ENCODE measurements at regions not wholly inside any gene's neighbourhood (a gene's known extent, or its start where the extent isn't known, plus 50 kb on each side); places are given as distances from the start of the nearest gene placed in this dataset.

DNA sequence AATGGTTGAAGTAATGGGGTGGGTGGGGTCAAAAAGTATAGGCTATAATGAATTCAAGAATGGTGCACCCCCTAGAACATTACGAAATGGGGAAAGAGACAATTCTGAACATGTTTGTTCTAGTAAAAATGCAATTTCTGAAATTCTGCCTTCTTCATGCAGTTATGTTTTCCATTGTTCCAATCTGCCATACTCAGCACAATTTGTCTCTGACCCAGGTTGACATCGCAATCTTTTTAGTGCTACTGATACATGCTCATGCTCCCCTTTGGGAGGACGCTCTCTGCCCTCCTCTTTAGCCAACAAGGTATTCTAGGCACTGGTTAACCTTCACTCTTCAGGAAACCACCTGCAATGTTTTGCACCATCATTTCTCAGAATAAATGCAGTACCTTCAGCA lies 1303.9 kb upstream of the PIK3C3 start:
- in situ Hi-C loops (cut with MboI; ENCODE audit: low pct_unique_long_range_greater_than_20kb, low sequenced_read_pairs): no loop called here
- DNase-seq: no peak

DNA sequence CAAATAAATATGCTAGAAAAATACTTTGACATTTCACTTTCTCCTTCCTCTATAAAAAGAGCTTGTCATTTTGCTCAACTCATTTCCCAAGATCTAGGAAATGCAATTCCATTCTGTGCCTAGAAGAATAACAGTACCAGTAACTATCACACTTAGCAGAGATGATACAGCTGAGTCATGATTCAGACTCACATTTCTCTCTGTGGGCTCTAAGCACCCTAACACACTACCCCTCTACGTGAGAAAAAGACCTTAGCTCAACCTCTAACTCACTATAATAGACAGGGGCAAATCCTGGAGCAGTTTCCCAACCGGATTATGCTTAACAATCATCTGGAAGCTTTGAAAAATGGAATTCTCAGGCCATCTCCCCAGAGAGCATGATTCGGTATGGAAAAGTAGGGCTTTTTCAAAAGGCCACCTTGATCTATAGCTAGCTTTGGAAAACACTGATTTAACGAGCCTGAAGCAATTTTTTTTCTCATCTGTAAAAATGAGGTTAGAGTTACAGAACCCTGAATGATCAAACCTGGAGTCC lies 1312.3 kb upstream of the PIK3C3 start:
- no peak for DNase-seq
- in situ Hi-C loops (cut with MboI; ENCODE audit: low pct_unique_long_range_greater_than_20kb, low sequenced_read_pairs): no loop called here

- in situ Hi-C loops (cut with MboI; ENCODE audit: low pct_unique_long_range_greater_than_20kb, low sequenced_read_pairs): no loop called here
These were observed 1323.7 kb upstream of the PIK3C3 start for GRCh38 chr18:40631319-40631718.

DNA sequence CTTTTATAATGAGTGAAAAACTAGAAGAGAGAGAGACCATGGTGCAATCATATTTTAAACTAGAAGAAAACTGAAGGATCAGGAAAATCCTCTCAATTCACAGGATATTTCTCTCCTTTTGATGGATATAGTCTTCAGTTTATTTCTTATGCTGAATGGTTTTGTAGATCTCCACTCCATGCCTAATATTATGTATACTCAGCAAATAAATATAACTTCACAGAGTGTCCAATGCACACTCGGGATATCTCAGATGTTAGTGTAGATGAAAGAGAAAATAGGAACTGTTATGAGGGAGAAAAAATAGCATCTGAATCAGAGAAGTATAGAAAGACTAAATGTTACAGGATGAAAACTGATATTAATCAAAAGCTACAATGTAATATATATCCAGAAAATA lies 1324.5 kb upstream of the PIK3C3 start:
- in situ Hi-C loops (cut with MboI; ENCODE audit: low pct_unique_long_range_greater_than_20kb, low sequenced_read_pairs): no loop called here
- DNase-seq: no peak

More at GRCh38 chr18:40631319-40631718, 1323.7 kb upstream of the PIK3C3 start:
- no peak for DNase-seq

GRCh38 chr18:40624959-40625358 lies 1330.1 kb upstream of the PIK3C3 start:
- in situ Hi-C loops (cut with MboI; ENCODE audit: low pct_unique_long_range_greater_than_20kb, low sequenced_read_pairs): no loop called here

DNA sequence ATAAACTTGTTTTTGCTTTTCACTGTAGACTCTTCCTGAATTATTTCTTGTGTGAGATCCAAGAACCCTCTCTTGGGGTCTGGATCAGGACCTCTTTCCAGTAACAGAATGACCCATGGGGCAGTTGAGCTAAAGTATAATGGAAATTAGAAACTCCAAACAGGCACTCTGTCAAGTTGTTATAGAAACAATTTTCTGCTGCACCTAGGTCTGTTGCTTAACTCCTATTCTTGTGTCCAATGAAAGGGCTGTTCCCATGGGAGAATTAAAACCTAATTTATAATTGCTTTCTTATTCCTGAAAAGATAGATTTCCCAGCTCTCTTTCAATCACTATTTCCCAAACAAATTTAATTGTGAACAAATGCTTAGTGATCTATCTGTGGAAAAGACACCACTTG lies 1341.3 kb upstream of the PIK3C3 start:
- in situ Hi-C loops (cut with MboI; ENCODE audit: low pct_unique_long_range_greater_than_20kb, low sequenced_read_pairs): no loop called here
- no peak for DNase-seq

More at GRCh38 chr18:40624959-40625358, 1330.1 kb upstream of the PIK3C3 start:
- no peak for DNase-seq

DNA sequence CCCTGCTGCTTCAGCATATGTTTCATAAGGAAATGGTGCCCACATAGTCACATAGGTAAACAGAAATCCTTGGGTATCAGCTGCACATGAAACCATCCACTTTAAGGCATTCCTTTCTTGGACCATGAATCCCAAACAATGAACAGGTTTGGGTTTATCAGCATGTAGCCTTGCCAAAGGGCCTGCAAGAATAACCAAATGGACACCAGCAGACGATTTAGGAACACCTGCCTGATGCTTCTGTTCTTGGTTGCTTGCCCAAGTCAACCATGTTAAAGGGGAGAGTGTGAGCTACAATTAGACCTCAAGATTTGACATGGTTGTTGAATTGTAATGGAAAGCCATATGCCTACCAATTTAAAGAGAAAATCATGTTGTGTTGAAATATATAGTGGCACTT lies 1342.7 kb upstream of the PIK3C3 start:
- DNase-seq: no peak
- in situ Hi-C loops (cut with MboI; ENCODE audit: low pct_unique_long_range_greater_than_20kb, low sequenced_read_pairs): no loop called here

DNA sequence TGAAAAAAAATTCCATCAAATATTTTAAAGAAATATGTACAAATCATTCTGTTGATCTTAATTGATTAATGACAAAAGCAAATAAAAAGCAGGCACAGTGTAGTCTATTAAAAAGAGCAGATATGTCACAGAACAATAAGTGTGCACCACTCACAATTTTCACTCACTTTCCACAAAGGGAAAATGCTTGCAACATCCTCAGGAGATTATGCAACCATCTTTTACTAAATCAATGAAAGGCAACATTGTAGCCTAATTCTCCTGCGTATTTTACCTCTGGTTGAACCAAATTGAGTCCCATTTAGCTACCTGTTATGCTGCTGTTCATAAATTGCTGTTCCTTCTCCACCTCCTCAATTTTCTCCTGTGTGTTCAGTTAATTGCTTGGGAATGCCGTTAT lies 1346.8 kb upstream of the PIK3C3 start:
- no peak for DNase-seq
- in situ Hi-C loops (cut with MboI; ENCODE audit: low pct_unique_long_range_greater_than_20kb, low sequenced_read_pairs): no loop called here

- in situ Hi-C loops (cut with MboI; ENCODE audit: low pct_unique_long_range_greater_than_20kb, low sequenced_read_pairs): no loop called here
- DNase-seq: no peak
These were observed 1347.4 kb upstream of the PIK3C3 start for GRCh38 chr18:40607542-40608148.

- in situ Hi-C loops (cut with MboI; ENCODE audit: low pct_unique_long_range_greater_than_20kb, low sequenced_read_pairs): no loop called here
- no peak for DNase-seq
These were observed 1348.0 kb upstream of the PIK3C3 start for GRCh38 chr18:40606996-40607395.

GRCh38 chr18:40583671-40584070 lies 1371.4 kb upstream of the PIK3C3 start:
- in situ Hi-C loops (cut with MboI; ENCODE audit: low pct_unique_long_range_greater_than_20kb, low sequenced_read_pairs): no loop called here
- no peak for DNase-seq

- in situ Hi-C loops (cut with MboI; ENCODE audit: low pct_unique_long_range_greater_than_20kb, low sequenced_read_pairs): no loop called here
- DNase-seq: no peak
These were observed 1372.9 kb upstream of the PIK3C3 start for GRCh38 chr18:40582105-40582504.

- in situ Hi-C loops (cut with MboI; ENCODE audit: low pct_unique_long_range_greater_than_20kb, low sequenced_read_pairs): no loop called here
- DNase-seq: no peak
These were observed 1377.1 kb upstream of the PIK3C3 start for GRCh38 chr18:40577981-40578365.

DNA sequence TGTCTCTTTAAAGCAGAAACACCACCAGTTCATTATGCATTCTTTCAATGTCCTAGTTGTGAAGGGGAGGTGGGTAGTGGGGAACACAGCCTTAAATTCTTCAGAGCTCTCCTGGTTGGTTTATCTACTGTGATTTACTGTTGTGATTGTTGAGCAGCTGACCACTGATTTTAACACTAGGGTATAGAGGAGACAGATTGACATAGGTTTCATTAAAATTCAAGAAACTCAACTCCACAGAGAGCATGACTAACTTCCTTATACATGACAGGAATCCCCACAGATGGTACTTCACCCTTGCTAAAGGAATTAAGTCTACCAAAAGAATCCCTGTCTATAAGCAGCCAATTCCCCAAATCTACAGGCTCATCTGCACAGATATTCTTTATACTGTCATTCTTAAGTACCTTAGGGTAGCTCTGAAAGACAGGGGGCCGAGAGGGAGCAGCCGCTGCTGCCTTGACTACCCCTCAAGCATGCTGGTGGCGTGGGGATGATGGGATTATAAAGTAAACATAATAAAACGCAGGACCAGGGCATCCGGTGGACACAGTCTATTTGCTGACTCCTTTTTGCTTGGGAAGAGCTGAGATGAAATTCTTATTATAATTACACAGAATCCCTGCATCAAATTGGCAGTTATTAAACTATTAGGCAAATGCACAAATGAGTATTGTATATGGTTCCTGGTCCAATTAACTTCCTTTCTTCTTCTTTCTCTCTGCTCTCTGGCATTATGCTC lies 1377.6 kb upstream of the PIK3C3 start:
- no peak for DNase-seq
- in situ Hi-C loops (cut with MboI; ENCODE audit: low pct_unique_long_range_greater_than_20kb, low sequenced_read_pairs): no loop called here

DNA sequence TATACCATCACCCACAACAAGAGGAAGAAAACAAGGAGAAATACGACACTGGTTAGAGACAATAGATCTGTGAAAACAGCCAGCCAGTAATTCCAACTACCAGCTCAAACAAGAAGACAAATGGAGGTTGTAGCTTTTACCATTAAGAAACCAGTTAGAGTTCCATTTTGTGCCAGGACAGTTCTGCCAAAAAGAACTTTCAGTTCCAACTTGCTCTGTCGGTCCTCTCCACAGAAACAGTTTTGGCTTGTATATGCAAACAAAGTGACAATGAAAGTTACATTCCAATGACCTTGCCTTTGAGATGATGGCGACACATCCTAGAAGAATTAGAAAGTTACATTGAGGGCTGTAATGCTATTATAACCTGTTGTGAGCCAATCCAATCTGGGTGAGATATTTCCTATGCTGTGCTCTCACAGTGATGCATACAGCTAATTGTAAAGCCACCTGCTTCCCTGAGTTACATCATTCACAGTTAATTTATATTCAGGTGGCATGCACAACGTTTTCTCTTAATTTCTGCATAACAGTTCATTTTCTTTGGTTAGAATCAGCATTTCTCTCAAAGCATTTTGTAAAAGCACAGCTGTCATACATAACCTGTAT lies 1378.4 kb upstream of the PIK3C3 start:
- DNase-seq: no peak
- in situ Hi-C loops (cut with MboI; ENCODE audit: low pct_unique_long_range_greater_than_20kb, low sequenced_read_pairs): no loop called here

DNA sequence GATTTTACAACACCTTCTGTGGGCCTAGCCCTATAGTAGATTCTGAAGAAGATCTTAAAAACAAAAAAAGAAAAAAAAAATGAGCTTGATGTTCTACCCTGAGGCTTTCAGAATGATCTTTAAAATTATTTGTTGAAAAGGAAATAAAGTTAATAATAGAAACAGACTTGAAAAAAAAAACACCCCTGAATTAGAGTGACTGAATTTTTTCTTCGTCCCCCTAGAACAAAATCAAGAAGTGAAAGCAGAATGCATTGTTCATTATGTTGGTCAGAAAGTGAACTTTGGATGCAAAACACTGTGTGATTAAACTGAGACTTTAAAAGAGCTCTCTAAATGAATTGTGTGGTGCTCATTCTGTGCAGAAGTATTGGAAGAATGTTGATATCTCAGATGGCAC lies 1384.4 kb upstream of the PIK3C3 start:
- no peak for DNase-seq
- in situ Hi-C loops (cut with MboI; ENCODE audit: low pct_unique_long_range_greater_than_20kb, low sequenced_read_pairs): no loop called here

DNA sequence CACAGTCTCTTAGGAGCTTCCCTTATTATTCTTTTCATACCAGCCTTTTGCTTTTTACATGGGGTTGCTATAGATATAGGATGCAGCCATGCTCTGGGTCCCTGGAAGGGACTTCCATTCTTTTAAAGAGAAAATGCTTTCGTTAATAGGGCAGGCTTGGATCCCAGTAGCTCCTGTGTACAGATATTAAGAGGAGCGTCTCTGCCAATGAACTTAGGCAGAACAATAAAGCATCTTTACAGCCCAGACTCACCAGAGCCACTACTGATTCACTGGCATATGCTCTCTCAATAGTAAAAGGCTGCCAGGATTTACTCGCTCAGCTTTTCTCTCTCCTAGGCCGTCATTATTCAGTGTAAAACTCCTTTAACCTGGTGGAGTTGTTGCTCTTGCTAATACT lies 1385.4 kb upstream of the PIK3C3 start:
- in situ Hi-C loops (cut with MboI; ENCODE audit: low pct_unique_long_range_greater_than_20kb, low sequenced_read_pairs): no loop called here
- DNase-seq: no peak

- in situ Hi-C loops (cut with MboI; ENCODE audit: low pct_unique_long_range_greater_than_20kb, low sequenced_read_pairs): no loop called here
- DNase-seq: no peak
These were observed 1388.6 kb upstream of the PIK3C3 start for GRCh38 chr18:40566510-40566844.

DNA sequence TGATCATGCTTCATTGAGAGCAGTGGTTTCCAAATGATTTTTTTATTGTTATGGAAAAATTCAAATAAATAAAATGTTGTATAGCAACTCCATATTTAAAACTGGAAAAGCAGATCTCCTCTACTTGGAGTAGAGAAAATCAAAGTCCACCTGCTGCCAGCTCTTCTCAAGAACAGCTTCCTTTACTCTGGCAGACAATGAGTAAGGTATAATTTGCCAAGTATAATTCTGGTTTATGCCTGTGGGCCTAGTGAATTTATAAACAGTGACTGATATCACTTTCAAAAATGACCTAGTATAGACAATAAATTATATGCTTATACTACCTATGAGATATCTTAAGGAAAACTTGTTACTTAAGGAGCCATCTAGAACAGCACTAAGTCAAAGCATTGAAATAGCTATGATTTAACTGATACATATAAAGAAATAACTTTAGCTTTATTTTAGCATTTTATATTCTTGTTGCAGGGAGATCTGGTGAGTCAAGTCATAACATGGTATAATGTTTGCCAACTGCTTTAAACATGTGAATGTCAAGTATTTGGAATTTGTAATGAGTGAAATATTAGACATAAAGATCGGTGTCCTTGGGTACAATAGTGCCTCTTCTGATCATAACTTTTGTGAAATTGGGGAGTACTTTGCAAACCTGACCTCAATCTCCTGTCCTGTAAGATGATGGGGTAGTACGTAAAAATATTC lies 1389.1 kb upstream of the PIK3C3 start:
- in situ Hi-C loops (cut with MboI; ENCODE audit: low pct_unique_long_range_greater_than_20kb, low sequenced_read_pairs): no loop called here
- no peak for DNase-seq

DNA sequence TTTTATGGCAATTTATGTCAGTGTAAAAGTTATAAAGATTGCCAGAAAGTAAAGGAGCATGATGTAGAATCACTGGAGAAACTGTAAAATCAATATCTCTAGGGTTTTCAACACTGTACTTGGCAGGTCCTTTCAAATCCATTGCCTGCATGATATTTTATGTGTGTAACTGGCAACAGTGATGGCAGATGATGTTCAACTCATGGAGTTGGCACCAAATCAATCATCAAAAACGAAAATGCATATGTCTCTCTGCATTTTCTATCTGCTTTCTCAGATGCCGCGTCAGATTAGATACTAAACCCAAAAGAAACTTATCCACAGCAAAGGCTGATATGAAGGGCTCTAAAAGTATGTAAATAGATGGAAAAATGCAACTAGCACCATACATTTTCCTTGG lies 1395.5 kb upstream of the PIK3C3 start:
- no peak for DNase-seq
- in situ Hi-C loops (cut with MboI; ENCODE audit: low pct_unique_long_range_greater_than_20kb, low sequenced_read_pairs): no loop called here
